Suprapubic skin (tissue), 4 donors: ENCODE measurements at regions not wholly inside any gene's neighbourhood (a gene's known extent, or its start where the extent isn't known, plus 50 kb on each side); places are given as distances from the start of the nearest gene placed in this dataset.
"Not testable (repeated sequence)": the region's sequence is repeated elsewhere in the genome, so short reads cannot be mapped to it uniquely, and the experiment has no call there.

Source experiments
- EP300 ChIP-seq: sonication (generic); formaldehyde crosslinking; IDR thresholded peaks from one replicate; pipeline ENCODE4 v1.6.1; 2017; ENCODE audit warnings: antibody characterized with exemption
- POLR2A ChIP-seq, 2 donors: fragments of 450-650 bp; IDR thresholded peaks; one replicate each; pipeline ENCODE4 v1.6.1; 2017; ENCODE audit warnings: antibody characterized with exemption in 2 of 2, mild to moderate bottlenecking in 2 of 2, moderate library complexity in 2 of 2
- POLR2AphosphoS5 ChIP-seq, 3 donors: sonication (generic); formaldehyde crosslinking; IDR thresholded peaks; one replicate each; pipeline ENCODE4 v1.6.1; 2017; ENCODE audit warnings: antibody characterized with exemption in 3 of 3
- TF ChIP-seq, protein P1 (sequence below), 2 donors: fragments of 200-600 bp in 1 of 2; fragments of 450-650 bp in 1 of 2; sonication (generic) in 1 of 2; IDR thresholded peaks; one replicate each; pipeline ENCODE4 v1.5.1; 2016 to 2019; ENCODE audit warnings: antibody characterized with exemption in 2 of 2, mild to moderate bottlenecking in 1 of 2, moderate library complexity in 1 of 2

DNA sequence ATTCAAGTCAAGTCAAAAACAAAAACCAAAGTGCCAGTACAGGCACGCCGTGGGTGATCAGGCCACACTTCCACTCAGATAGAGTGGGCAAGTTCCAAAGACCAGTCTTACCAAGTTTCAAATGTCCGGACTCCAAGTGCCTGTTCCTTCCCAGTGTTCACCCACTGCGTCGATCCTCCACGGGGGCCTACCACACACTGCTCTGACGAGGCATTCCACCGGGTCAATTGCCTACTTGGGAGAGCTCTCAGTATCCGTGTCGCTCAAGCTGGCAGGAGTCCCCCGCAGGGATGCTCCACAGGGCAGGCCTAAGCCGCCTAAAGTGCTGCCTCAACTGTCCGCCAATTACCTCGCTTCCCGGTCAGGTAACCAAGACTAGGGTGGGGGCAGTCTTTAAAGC lies 132.3 kb upstream of the CCZ1B start:
- TF ChIP-seq POLR2A (IDR thresholded peaks at IDR 0.05); POLR2AphosphoS5 (IDR thresholded peaks at IDR 0.05); EP300: not testable (repeated sequence)
- TF ChIP-seq, protein P1, sequence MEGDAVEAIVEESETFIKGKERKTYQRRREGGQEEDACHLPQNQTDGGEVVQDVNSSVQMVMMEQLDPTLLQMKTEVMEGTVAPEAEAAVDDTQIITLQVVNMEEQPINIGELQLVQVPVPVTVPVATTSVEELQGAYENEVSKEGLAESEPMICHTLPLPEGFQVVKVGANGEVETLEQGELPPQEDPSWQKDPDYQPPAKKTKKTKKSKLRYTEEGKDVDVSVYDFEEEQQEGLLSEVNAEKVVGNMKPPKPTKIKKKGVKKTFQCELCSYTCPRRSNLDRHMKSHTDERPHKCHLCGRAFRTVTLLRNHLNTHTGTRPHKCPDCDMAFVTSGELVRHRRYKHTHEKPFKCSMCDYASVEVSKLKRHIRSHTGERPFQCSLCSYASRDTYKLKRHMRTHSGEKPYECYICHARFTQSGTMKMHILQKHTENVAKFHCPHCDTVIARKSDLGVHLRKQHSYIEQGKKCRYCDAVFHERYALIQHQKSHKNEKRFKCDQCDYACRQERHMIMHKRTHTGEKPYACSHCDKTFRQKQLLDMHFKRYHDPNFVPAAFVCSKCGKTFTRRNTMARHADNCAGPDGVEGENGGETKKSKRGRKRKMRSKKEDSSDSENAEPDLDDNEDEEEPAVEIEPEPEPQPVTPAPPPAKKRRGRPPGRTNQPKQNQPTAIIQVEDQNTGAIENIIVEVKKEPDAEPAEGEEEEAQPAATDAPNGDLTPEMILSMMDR (IDR thresholded peaks at IDR 0.05), result not testable (repeated sequence)
